Osteoblast (primary cell): ENCODE measurements at regions not wholly inside any gene's neighbourhood (a gene's known extent, or its start where the extent isn't known, plus 50 kb on each side); places are given as distances from the start of the nearest gene placed in this dataset.

Experiments
- DNase-seq: peaks from one replicate; pipeline ENCODE4 v3.0.0; 2011; ENCODE audit warnings: low spot score, mixed read lengths; ENCODE audit not compliant: insufficient read length; ENCODE audit errors: missing footprints
- H2AFZ ChIP-seq: 2 replicates; pipeline ENCODE4 v1.6.0; 2011; ENCODE audit warnings: mild to moderate bottlenecking, low read length
- H3K27ac ChIP-seq: 2 replicates; pipeline ENCODE4 v1.5.1; 2011; ENCODE audit warnings: mild to moderate bottlenecking, low read depth, low read length, moderate library complexity
- H3K27me3 ChIP-seq: 2 replicates; pipeline ENCODE4 v1.6.0; 2012; ENCODE audit warnings: mild to moderate bottlenecking, control low read depth, inconsistent platforms, low read length, moderate library complexity; ENCODE audit not compliant: insufficient read depth
- H3K36me3 ChIP-seq: 2 replicates; pipeline ENCODE4 v1.5.1; 2011; ENCODE audit warnings: mild to moderate bottlenecking, low read length, control low read depth, moderate library complexity; ENCODE audit not compliant: insufficient read depth
- H3K4me1 ChIP-seq: 2 replicates; pipeline ENCODE4 v1.5.1; 2011; ENCODE audit warnings: mild to moderate bottlenecking, low read length, control low read depth, moderate library complexity; ENCODE audit not compliant: insufficient read depth
- H3K4me2 ChIP-seq: 2 replicates; pipeline ENCODE4 v1.6.0; 2011; ENCODE audit warnings: mild to moderate bottlenecking, low read length; ENCODE audit not compliant: insufficient read depth
- H3K4me3 ChIP-seq: fragments of 200-600 bp; sonication (generic); 3 replicates; pipeline ENCODE4 v1.5.1; 2012; ENCODE audit warnings: mild to moderate bottlenecking, low read length, inconsistent platforms; ENCODE audit not compliant: insufficient read depth
- H3K79me2 ChIP-seq: 2 replicates; pipeline ENCODE4 v1.6.0; 2012; ENCODE audit warnings: mild to moderate bottlenecking, low read length, control low read depth, inconsistent platforms; ENCODE audit not compliant: insufficient read depth
- H3K9me3 ChIP-seq: 2 replicates; pipeline ENCODE4 v1.5.1; 2011; ENCODE audit warnings: low read depth, low read length, control low read depth
- H4K20me1 ChIP-seq: 2 replicates; pipeline ENCODE4 v1.6.0; 2012; ENCODE audit warnings: mild to moderate bottlenecking, low read length, control low read depth; ENCODE audit not compliant: insufficient read depth
- TF ChIP-seq, protein P1 (sequence below): IDR thresholded peaks from 2 replicates; pipeline ENCODE4 v1.5.1; 2011; ENCODE audit warnings: mild to moderate bottlenecking, low read depth, low read length, moderate library complexity; ENCODE audit errors: extremely low read depth

DNA sequence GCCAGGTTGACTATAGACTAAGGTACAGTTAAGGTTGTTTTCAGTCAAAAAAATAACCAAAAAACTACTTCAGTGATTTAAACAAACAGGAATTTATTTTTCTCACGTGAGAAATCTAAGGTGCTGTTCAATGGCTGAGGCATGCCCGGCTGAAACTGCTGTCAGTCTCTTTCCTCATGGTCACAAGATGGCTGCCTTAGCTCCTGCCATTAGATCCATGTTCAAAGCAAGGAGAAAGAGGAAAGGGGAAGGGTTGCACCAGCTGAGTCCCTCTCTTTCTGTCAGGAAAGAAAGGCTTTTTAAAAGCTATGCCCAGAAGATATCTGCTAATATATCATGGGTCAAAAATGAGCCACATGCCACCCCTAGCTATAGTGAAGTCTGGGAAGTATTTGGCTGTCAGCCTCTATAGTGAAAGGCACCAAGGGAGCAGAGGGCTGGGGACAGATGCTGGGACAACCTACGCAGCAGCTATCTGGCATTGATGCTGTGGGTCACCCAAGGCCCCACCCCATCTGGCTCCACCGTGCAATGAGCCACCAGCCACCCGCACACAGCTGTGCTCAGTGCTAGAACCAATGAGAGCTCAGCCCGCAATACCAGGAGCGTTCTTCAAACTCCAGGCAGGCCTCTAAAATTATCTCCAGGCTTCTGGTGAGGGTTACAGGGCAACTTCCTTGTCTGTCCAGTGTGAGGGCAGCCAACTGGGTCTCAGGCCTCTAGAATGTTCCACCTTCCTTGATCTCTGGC lies 64.7 kb upstream of the GATA2 start:
- H2AFZ ChIP-seq: no peak overlapping the region
- H3K4me2 ChIP-seq: no peak overlapping the region
- H3K27me3 ChIP-seq: peaks cover 26% of the 10 kb centered on the region
- no peaks in the 10 kb centered on the region for H3K9me3 ChIP-seq
- H3K79me2 ChIP-seq: no peaks in the 10 kb centered on the region
- H4K20me1 ChIP-seq: no peaks in the 10 kb centered on the region
- peak; percentile 49 for DNase-seq
- H3K27ac ChIP-seq: no peak overlapping the region
- H3K4me3 ChIP-seq: no peak overlapping the region
- TF ChIP-seq, protein P1, sequence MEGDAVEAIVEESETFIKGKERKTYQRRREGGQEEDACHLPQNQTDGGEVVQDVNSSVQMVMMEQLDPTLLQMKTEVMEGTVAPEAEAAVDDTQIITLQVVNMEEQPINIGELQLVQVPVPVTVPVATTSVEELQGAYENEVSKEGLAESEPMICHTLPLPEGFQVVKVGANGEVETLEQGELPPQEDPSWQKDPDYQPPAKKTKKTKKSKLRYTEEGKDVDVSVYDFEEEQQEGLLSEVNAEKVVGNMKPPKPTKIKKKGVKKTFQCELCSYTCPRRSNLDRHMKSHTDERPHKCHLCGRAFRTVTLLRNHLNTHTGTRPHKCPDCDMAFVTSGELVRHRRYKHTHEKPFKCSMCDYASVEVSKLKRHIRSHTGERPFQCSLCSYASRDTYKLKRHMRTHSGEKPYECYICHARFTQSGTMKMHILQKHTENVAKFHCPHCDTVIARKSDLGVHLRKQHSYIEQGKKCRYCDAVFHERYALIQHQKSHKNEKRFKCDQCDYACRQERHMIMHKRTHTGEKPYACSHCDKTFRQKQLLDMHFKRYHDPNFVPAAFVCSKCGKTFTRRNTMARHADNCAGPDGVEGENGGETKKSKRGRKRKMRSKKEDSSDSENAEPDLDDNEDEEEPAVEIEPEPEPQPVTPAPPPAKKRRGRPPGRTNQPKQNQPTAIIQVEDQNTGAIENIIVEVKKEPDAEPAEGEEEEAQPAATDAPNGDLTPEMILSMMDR: no peak
- H3K36me3 ChIP-seq: no peaks in the 10 kb centered on the region
- H3K4me1 ChIP-seq: peaks cover 6% of the 10 kb centered on the region

DNA sequence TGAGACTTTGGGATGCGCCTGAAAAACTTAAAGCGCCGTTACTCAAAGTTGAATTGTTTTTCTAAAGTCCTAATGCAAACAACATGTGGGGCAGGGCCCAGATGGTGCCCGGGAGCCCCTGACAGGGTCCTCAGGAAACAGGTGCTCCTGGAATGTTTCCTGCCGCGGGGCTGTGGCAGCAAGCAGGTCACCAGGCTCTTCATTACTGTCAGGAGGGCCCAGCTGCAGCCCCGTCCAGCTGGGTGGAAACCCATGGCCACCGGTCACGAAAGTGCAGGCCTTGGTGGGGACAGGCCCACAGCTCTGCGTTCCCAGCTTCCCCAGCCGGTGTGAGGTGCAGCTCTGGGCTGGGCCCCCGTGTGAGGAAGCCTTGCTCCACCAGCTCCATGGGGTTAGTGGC lies 63.9 kb upstream of the GATA2 start:
- H3K27me3 ChIP-seq: peaks cover 19% of the 10 kb centered on the region
- no peaks in the 10 kb centered on the region for H3K9me3 ChIP-seq
- TF ChIP-seq, protein P1: no peak
- DNase-seq: peak; percentile 47
- H3K4me3 ChIP-seq: no peak overlapping the region
- no peak overlapping the region for H3K27ac ChIP-seq
- no peaks in the 10 kb centered on the region for H3K36me3 ChIP-seq
- no peak overlapping the region for H2AFZ ChIP-seq
- H3K4me2 ChIP-seq: no peak overlapping the region
- H3K79me2 ChIP-seq: no peaks in the 10 kb centered on the region
- peaks cover 6% of the 10 kb centered on the region for H3K4me1 ChIP-seq
- no peaks in the 10 kb centered on the region for H4K20me1 ChIP-seq

DNA sequence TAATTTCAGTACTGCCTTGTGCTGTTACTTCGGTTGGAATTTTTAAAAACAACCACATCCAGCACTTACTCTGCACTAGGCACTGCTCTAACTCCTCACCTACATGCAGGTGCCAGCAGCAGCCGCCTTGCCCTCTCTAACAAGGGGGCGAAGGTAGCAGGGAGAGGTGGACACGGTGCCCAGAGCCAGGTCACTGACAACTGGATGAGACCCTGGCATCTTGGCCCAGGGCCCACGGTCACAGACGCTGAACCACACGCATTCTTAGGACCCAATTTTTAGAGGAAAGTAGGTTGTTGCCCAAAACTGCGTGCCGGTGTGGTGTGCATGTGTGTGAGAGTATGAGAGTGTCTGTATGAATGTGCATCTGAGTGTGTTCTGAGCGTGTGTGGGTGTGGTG lies 63.4 kb upstream of the GATA2 start:
- Histone ChIP-seq H3K27me3 (peaks cover 14% of the 10 kb centered on the region), H3K27ac (no peak overlapping the region), H3K4me2 (no peak overlapping the region), H3K4me1 (peaks cover 6% of the 10 kb centered on the region), H3K4me3 (no peak overlapping the region), H2AFZ (no peak overlapping the region), H3K79me2 (no peaks in the 10 kb centered on the region), H3K36me3 (no peaks in the 10 kb centered on the region), H4K20me1 (no peaks in the 10 kb centered on the region), H3K9me3 (no peaks in the 10 kb centered on the region)
- DNase-seq: peak; percentile 50
- TF ChIP-seq, protein P1: no peak

DNA sequence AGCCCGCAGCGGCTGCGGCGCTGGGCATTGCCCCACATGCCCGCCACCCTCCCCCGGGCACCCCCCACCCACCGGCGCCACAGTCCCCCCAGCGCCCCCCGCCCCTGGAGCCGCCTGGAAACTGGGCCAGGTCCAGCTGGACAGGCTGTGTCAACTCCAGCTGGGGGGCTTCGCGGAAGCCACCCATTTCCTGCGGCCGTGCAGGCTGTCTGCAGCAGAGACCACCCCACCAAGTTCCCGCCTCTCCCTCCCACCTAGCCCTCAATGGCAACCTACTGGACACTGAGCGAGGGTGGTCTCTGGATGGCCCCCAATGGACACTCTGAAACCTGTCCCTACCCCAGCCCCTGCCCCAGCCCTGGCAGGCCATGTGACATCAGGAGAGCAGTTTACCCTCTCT lies 62.8 kb upstream of the GATA2 start:
- Histone ChIP-seq H3K9me3 (no peaks in the 10 kb centered on the region), H3K79me2 (no peaks in the 10 kb centered on the region), H3K27ac (no peak overlapping the region), H2AFZ (no peak overlapping the region), H3K4me3 (no peak overlapping the region), H3K4me2 (no peak overlapping the region), H3K36me3 (no peaks in the 10 kb centered on the region), H4K20me1 (no peaks in the 10 kb centered on the region), H3K27me3 (peaks cover 9% of the 10 kb centered on the region), H3K4me1 (peaks cover 6% of the 10 kb centered on the region)
- no peak for DNase-seq
- TF ChIP-seq, protein P1: no peak
